ENCODE measurements at regions not wholly inside any gene's neighbourhood (a gene's known extent, or its start where the extent isn't known, plus 50 kb on each side); places are given as distances from the start of the nearest gene placed in this dataset.

GRCh38 chr14:65219353-65219752 is 117.0 kb upstream of the MAX start:
- H3K4me2 ChIP-seq (ENCODE audit: control insufficient read depth, extremely low read depth, insufficient read depth, low read depth, low read length), result no peak overlapping the region
- DNase-seq (ENCODE audit: low read depth, low spot score) (no peak), FAIRE-seq (no peak)
- no peak overlapping the region for H3K4me3 ChIP-seq (ENCODE audit: control insufficient read depth in 2 of 3, extremely low read depth in 1 of 3, insufficient read depth in 2 of 3, low read depth in 1 of 3, low read length in 3 of 3)
- no peak overlapping the region for H3K27ac ChIP-seq (ENCODE audit: control insufficient read depth, insufficient read depth, low read length)
- H3K79me2 ChIP-seq (ENCODE audit: control insufficient read depth, insufficient read depth, low read length), result no peaks in the 10 kb centered on the region
- TF ChIP-seq CTCF (optimal IDR thresholded peaks at IDR 0.05 in 1 of 3, IDR thresholded peaks at IDR 0.05 in 1 of 3, conservative IDR thresholded peaks at IDR 0.05 in 1 of 3; ENCODE audit: extremely low read depth in 1 of 3, insufficient read depth in 2 of 3, low read length in 3 of 3), result no peak
- TF ChIP-seq EZH2 (IDR thresholded peaks at IDR 0.05; ENCODE audit: low read length), result no peak
- no peaks in the 10 kb centered on the region for H4K20me1 ChIP-seq (ENCODE audit: control insufficient read depth, extremely low read depth, insufficient read depth, low read length)
- no peak overlapping the region for H2AFZ ChIP-seq (ENCODE audit: control insufficient read depth, low read length)
- no peak overlapping the region for H3K9ac ChIP-seq (ENCODE audit: control insufficient read depth, extremely low read depth, insufficient read depth, low read length)
- H3K9me3 ChIP-seq (ENCODE audit: control insufficient read depth, low read depth, low read length), result no peaks in the 10 kb centered on the region
- H3K9me1 ChIP-seq (ENCODE audit: control insufficient read depth, extremely low read depth, insufficient read depth, low read length), result no peaks in the 10 kb centered on the region
- H3K27me3 ChIP-seq (ENCODE audit: control insufficient read depth, extremely low read depth, insufficient read depth, low read length), result no peaks in the 10 kb centered on the region
- dilution Hi-C loops (cut with MboI; ENCODE audit: extremely low pct_ligation_motif_present, low sequenced_read_pairs), result no loop called here
- H3K4me1 ChIP-seq (ENCODE audit: control insufficient read depth, extremely low read depth, insufficient read depth, low read length), result no peaks in the 10 kb centered on the region
- no peaks in the 10 kb centered on the region for H3K36me3 ChIP-seq (ENCODE audit: control insufficient read depth in 2 of 2, extremely low read depth in 1 of 2, insufficient read depth in 2 of 2, low read length in 2 of 2)

GRCh38 chr14:65222440-65222858 is 120.1 kb upstream of the MAX start:
- no peak for TF ChIP-seq EZH2 (IDR thresholded peaks at IDR 0.05; ENCODE audit: low read length)
- TF ChIP-seq CTCF (optimal IDR thresholded peaks at IDR 0.05 in 1 of 3, IDR thresholded peaks at IDR 0.05 in 1 of 3, conservative IDR thresholded peaks at IDR 0.05 in 1 of 3; ENCODE audit: extremely low read depth in 1 of 3, insufficient read depth in 2 of 3, low read length in 3 of 3), result peak; percentile 85 to 91 (median 89)
- Histone ChIP-seq H3K9me3 (ENCODE audit: control insufficient read depth, low read depth, low read length) (no peaks in the 10 kb centered on the region), H3K9ac (ENCODE audit: control insufficient read depth, extremely low read depth, insufficient read depth, low read length) (no peak overlapping the region), H4K20me1 (ENCODE audit: control insufficient read depth, extremely low read depth, insufficient read depth, low read length) (no peaks in the 10 kb centered on the region), H3K27me3 (ENCODE audit: control insufficient read depth, extremely low read depth, insufficient read depth, low read length) (no peaks in the 10 kb centered on the region), H3K27ac (ENCODE audit: control insufficient read depth, insufficient read depth, low read length) (no peak overlapping the region), H3K4me2 (ENCODE audit: control insufficient read depth, extremely low read depth, insufficient read depth, low read depth, low read length) (no peak overlapping the region), H3K4me3 (ENCODE audit: control insufficient read depth in 2 of 3, extremely low read depth in 1 of 3, insufficient read depth in 2 of 3, low read depth in 1 of 3, low read length in 3 of 3) (no peak overlapping the region), H3K79me2 (ENCODE audit: control insufficient read depth, insufficient read depth, low read length) (no peaks in the 10 kb centered on the region), H3K4me1 (ENCODE audit: control insufficient read depth, extremely low read depth, insufficient read depth, low read length) (peaks cover 7% of the 10 kb centered on the region), H3K9me1 (ENCODE audit: control insufficient read depth, extremely low read depth, insufficient read depth, low read length) (no peaks in the 10 kb centered on the region), H2AFZ (ENCODE audit: control insufficient read depth, low read length) (no peak overlapping the region), H3K36me3 (ENCODE audit: control insufficient read depth in 2 of 2, extremely low read depth in 1 of 2, insufficient read depth in 2 of 2, low read length in 2 of 2) (no peaks in the 10 kb centered on the region)
- no peak for DNase-seq (ENCODE audit: low read depth, low spot score)
- peak; percentile 17 for FAIRE-seq
- dilution Hi-C loops (cut with MboI; ENCODE audit: extremely low pct_ligation_motif_present, low sequenced_read_pairs), result no loop called here

Measured in keratinocyte (primary cell).